Activated CD8-positive, alpha-beta memory T cell treated with anti-CD3 and anti-CD28 coated beads, Interleukin-2, amount 50 U/mL, for 48 hours (primary cell): ENCODE measurements at regions not wholly inside any gene's neighbourhood (a gene's known extent, or its start where the extent isn't known, plus 50 kb on each side); places are given as distances from the start of the nearest gene placed in this dataset.
"Not testable (repeated sequence)": the region's sequence is repeated elsewhere in the genome, so short reads cannot be mapped to it uniquely, and the experiment has no call there.

Source experiments
- DNase-seq: peaks from one replicate; pipeline ENCODE4 v3.0.0-alpha.2; 2020

DNA sequence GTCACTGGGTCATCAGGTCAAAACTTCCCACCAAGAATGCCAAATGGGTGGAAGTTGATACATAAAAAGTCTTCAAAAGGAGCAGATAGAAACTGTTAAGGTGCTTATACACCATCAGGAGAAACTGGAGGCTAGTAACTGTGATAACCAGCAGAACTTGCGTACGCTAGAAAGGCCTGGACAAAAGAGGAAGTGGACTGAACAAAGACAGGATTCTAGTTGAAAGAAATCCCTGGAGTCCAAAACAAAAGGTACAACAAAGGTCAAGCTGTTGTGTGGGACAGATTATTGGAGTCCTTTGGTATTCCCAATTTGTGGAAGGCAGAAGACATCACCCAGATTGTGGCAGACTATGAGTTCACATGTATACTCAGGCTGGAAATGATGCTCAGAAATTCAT is 215.8 kb upstream of the PBX1 start:
- no peak for DNase-seq

DNA sequence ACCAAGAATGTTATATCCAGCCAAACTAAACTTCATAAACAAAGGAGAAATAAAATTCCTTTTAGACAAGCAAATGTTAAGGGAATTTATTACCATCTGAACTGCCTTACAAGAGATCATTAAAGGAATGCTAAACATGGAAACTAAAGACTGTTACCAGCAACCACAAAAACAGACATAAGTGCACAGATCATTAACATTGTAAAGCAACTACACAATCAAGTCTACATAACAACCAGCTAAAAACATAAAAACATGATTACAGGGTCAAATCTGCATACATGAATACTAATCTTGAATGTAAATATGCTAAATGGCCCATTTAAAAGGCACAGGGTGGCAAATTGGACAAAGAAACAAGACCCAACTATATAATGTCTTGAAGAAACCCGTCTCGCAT is 211.0 kb upstream of the PBX1 start:
- DNase-seq: no peak

DNA sequence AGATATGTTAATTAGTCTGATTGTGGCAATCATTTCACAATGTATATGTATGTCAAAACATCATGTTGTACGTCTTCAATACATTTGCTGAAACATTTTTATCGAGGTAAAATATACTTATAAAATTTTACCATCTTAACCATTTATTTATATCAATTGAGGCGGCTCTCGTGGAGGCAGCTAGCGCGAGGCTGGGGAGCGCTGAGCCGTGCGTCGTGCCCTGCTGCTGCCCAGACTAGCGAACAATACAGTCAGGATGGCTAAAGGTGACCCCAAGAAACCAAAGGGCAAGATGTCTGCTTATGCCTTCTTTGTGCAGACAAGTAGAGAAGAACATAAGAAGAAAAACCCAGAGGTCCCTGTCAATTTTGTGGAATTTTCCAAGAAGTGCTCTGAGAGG is 202.5 kb upstream of the PBX1 start:
- DNase-seq: no peak

DNA sequence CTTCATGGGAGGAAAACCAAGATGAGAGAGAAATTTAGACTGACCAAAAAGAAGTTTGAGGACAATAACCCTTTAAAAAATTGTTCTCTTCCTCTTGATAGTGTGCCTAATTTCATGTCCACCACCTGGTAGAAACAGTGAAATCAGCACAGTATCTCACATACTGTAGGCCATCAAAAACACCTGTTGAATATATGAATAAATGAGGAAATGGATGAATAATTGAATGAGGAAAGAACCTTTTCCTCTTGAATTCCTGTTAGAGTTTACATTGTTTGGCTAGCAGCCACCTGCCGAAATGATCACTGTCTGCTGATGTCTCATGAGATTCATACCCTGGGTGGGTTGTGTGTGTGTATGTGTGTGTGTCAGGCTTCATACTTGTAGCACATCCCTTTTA is 198.7 kb upstream of the PBX1 start:
- DNase-seq: no peak

DNA sequence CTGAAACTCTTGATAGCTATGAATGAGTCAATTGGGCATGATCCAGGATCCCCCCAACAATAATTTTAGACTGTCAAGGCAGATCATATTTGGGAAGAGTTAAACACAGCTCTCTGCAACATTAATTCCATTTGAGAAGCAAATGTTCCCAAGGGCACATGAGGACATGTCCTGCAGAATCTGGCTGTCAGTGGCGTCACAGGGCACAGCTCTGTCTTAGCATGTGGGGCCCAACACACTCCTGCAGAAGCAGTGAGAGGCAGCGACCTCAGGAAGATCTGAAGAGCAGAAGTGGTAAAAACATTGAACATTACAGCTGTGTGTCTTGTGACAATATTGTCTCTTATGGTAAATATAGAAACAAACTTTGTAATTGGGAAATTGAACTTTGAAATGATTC is 197.1 kb upstream of the PBX1 start:
- no peak for DNase-seq

DNA sequence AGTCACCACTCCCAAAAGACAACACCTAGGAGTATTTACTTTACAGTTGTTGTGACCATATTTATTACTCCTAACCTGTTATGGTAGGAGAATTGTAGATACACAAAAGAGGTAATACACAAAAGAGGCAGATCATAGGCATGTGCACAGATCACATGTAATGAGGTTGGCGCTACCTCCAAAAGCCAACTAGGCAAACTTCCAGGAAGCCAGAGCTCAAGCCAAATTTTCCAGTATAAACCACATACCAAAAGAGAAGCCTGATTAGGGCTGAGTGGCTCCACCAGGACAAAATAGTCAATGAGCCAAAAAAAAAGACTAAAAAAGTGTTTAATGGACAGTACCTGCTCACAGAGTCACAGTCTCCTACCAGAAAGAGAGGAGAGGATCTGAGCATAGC is 195.0 kb upstream of the PBX1 start:
- no peak for DNase-seq

DNA sequence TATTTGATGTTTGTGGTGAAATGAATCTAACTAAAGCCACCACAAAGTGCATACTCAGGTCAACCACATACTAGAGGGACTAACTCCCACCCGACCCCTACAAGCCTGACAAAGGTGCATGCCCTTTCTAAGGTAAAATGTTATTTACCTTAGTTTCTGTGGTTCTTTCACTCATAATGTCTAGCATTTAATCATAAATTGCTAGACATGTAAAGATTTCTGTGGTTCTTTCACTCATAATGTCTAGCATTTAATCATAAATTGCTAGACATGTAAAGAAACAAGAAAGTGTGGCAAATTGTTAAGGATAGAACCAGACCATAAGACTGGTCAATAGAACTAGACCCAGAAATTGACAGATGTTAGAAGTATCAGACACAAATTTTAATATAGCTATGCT is 193.0 kb upstream of the PBX1 start:
- DNase-seq: no peak

DNA sequence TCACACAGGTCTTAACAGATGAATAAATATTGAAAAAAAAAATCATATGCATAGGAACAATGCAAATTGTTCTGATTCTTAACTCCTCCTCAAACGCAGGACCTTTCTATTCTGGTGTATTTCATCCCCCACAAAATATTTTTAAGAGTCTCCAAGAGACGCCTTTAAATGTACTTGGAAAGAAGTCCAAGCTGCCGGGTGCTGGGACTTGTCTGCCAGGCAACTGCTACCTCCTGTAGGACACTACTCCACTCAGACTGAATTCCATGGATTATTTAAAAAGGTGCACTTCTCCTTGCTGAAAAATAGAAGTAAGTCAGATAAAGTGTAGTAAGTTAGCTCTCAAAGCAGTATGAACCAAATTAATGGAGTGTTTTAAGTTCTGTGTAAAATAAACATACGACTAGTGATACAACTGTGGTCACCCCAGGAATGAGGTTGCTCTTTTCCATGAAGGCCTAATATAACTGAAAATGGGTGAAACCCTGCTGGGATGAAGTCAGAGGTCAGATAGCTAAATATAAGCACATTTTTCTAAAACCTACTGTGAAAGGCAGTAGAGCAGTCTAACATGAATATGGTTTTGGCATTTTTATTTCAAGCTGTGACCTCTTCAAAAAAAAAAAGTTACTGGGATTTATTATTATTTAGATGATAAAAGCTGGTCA is 189.2 kb upstream of the PBX1 start:
- DNase-seq: no peak

DNA sequence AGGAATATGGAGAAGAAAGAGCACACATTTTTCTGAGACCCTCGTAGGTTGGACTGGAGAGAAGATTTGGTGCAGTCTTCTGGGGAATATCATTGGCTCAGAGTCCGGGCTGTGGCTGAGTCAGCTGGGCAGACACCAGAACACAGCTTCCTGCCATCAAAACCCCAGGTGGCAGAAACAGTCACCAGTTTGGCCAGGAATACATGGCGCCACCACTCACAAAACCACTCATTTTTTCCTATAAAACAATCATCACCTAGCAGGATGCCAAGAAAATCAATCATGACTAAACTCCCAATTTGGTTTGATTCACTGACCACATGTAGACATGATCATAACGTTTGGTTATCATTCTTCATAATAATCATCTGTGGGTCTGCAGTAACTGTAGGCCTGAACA is 178.1 kb upstream of the PBX1 start:
- DNase-seq: no peak

DNA sequence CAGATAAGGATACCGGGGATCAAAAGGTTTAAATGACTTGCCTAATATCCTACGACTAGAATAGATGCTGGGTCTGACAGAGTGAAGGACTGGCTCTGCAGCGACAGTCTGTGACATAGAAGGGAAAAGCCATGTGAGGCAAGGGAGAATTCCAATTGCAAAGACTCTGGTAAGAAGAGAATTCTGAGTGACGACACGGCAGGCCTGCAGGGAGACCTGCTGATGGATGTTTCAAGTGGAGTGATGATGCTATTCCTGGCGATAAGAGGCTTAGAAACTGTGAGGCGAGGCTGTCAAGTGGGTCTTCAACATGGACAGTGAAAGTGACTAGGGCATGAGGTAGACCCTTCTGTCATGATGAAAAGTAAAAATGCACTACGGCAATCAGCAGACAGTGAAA is 176.6 kb upstream of the PBX1 start:
- no peak for DNase-seq

DNA sequence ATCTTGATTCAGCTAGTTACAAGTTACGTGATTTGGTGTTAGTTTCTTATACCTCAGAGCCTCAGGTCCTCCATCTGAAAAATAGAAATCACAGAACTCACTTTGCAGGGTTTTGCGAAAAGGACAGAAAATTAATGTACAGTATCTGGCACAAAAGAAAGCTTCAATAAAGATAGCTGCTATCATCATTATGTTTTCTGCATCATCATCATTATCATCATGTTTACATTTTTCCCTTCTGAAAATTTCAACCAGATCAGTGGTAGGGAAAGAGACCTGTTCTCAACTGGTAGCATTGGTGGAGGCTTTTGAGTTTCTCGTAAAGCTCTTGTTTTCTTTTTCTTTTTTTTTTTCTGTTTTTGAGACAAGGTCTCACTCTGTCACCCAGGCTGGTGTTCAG is 174.7 kb upstream of the PBX1 start:
- DNase-seq: no peak

DNA sequence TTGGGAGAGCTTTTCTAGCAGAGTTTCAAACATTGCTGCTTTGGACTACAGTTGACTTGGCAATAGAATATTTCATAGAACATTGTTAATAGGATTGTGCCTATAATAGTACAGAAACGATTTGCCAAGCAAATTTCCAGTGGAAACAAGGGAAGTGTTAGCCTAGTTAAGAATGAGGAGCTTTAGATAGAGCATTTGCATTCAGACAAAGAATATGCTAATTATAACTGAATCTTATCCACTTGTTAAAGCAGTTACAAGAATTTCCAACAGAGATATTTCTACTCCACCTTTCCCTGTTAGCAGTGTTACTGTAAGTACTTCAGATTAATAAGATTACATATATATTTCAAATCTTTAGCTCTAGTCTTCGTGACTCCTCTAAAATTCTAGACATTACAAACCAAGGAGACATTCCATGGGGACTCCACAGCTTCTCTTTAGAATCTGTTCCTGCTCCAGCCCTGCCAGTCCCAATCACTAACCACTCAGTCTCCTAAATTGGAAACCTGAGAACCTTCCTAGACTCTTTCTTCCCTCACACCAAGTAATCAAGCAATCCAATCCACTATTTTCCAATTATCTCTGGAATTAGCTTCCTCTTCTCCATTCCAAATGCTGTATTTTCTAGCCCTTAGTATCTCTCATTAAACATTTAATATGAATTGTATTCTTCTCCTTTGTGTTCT is 141.8 kb upstream of the PBX1 start:
- no peak for DNase-seq

DNA sequence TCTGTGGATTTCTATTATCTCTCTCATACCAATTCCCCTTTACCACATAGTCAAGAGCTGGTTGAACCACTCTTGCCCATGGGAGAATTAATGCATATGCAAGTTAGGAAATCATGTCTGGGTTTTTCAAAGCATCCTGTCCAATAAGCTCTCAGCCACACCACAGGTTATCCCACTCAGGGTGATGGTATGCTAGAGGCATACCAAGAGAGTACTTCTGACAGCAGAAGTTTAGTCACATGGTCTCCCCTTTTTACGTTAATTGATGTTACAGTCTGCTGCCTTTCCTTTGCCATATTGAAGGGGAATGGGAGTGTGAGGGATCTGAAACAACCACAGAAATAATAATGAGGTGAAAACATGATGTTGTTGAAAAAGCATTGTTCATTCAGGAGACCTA is 135.8 kb upstream of the PBX1 start:
- DNase-seq: no peak

DNA sequence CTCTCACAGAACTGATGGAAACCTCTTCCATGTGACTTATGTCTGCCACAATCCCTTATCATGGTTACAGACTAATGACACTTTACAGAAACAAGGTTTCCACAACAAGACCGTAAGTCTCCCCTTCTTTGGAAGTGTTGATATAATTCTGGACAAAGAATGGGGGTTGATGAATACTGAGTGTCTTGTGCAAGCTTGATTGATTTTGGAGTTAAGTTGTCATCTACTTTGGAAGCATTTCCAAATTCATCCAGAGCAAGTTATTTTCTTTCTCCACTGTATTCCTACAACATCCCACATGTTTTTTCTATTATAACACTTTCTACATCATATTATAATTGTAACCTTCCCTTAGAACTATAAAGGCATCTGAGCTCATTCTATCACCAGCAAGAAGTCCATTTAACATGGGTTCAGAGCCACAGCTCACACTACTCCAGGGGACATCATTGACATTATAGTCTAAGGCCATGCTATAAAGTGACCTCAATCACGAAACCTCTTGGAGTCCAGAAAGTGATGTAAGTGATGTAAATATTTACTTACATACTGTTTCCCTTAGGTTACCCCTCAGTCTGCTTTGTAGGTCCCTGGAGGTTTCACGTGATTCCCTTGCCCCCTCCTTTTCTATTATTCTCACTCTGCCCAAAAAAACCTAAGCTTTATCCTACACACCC is 125.7 kb upstream of the PBX1 start:
- DNase-seq: no peak

DNA sequence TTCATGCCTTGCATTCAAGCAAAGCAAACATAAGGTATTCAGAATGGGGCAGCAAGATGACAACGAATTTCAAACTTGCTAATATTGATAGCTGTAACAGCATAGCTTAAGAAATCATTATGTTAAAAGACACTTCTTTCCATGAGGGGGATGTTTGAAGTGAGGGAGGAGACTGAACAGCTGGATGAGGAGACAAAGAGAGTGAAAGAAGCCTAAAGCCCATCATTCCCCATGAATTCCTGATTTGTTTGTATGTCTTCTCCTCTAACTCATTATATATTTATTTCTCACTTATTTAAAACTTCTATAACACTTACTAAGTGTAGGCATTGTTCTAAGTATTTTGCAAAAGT is 125.2 kb upstream of the PBX1 start:
- no peak for DNase-seq

DNA sequence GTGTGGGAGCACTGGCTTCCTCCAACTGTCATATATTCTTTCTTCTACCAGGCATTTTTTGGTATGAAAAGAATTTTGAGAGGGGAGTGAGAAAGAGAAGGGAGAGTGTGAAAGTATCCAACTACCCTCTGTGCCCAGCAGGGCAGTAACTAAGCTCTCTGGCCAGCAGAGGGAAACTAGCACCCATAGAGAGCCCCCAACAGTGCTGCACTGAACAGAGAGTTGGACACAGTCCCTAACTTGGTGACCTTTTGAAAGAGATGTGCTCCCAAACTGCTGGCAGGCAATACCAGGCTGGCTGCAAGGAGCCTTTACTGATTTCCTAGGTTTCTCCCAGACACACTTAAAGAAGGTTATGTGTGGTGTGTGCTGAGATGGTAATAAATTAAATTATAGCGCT is 118.8 kb upstream of the PBX1 start:
- no peak for DNase-seq

DNA sequence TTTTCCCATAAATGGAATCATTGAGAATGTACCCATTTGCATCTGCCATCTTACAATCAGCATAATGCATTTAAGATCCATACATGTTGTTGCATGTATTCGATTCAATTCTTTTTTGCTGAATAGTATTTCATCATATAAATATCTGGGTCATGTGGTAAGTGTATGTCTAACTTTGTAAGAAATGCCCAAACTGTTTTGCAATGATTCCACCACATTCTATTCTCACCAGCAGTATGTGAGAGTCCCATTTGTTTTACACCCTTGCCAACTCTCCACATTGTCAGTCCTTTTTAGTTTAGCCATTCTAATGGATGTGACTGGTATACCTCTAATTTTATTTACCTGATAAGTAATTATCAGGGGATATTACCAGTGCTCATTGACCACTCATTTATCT is 115.8 kb upstream of the PBX1 start:
- no peak for DNase-seq

DNA sequence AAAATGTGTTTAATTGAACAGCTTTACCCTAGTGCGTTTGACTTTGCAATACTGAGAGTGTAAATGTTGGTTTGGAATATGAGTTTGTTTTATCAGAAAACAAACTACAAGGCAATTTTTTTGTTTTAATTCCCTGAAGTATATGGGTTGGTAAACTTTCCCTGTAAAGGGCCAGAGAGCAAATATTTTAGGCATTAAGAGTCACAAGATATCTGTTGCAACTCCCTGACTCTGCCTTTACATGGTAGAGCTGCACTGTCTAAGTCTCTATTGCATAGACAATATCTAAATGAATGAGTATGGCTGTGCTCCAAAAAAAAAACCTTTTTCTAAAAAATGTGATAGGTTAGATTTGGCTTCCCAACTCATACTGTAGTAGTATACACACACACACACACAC is 115.1 kb upstream of the PBX1 start:
- no peak for DNase-seq

DNA sequence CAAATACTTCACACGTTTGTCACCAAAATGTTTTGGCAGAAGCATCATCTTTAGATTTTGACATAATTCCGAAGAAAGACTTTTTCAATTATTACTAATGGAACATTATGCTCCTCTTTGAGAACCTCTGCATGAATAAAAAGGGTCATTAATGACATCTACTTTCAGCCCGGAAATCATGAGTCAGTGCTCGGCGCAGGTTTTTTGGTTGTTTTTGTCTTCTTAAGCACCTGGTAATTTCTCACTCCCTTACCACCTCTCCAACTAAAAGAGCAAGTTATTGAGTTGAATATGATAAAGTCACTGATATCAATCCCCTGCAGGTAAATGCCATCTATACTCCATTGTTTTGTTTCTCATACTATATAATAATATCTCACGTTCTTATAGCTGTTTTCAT is 113.0 kb upstream of the PBX1 start:
- DNase-seq: no peak

DNA sequence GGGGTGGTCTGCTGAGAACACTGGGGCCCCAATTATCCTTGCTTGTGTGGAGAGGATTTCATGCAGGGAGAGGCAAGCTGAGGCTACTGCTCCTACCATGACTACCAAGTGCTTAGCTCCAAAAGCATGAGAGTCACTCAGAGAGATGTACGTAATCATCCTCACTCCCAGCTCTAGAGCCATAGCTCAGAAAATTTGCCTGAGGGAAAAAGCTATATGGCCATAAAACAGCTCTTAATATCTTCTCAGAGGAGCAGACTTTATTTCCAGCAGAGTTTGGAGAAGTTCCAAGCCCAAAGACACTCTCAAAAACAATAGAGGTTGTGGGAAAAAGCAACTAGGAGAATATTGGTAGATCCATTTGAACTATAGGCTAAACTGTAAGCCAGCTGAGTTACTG is 106.4 kb upstream of the PBX1 start:
- no peak for DNase-seq

DNA sequence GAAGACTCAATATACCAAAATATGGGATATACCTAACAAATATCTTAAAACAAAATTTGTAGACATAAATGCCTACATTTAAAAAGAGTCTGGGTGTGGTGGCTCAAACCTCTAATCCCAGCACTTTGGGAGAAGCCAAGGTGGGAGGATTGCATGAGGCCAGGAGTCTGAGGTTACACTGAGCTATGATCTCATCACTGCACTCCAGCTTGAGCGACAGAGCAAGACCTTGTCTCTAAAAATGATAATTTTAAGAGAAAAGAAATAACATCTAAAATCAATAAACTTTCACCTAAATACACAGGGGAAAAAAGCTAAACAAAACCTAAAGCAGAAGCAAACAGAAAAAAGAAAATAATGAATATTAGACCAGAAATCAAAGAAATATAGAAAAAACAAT is 102.7 kb upstream of the PBX1 start:
- no peak for DNase-seq

DNA sequence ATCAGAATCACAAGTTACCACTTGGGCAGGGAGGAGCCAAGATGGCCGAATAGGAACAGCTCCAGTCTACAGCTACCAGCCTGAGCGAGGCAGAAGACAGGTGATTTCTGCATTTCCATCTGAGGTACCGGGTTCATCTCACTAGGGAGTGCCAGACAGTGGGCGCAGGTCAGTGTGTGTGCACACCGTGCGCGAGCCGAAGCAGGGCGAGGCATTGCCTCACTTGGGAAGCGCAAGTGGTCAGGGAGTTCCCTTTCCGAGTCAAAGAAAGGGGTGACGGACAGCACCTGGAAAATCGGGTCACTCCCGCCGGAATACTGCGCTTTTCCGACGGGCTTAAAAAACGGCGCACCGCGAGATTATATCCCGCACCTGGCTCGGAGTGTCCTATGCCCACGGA is 99.8 kb upstream of the PBX1 start:
- DNase-seq: not testable (repeated sequence)

DNA sequence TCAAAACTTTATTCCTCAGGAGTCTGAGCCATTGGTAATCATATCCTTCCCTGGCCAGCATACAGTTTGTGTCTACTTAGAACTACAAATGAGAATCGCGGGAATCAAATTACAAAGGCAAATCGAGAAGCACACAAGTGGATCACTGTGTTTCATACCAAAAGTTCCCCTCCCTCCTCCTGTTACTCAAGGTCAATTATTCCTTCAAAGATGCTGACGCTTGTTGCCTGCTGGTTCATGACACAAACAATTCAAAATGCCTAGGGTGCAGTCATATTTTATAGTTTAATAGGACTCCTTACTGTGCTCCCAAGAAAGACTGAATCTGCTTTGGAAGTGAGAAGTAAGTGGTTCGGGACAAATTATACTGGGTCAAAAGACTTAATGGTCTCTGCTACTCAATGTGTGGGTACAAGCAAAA is 93.0 kb upstream of the PBX1 start:
- DNase-seq: no peak

DNA sequence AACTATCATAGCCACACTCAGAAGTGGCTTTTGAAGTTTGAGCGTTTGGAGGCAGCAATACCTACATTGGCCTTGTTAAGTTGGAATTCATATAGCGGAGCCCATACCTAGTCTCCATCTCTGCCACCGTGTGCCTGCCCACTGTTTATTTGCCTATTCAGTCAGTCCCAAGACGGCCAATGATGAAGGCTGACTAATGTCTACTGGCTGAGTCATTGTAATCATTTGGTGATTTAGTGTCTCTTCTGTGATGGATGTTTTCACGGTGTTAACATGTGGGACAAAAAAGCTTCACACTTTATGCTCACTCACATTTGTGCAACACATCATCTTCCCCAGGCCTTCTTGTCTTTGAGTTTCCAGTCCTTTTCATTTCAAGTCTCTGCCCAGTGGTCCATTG is 92.6 kb upstream of the PBX1 start:
- DNase-seq: no peak

DNA sequence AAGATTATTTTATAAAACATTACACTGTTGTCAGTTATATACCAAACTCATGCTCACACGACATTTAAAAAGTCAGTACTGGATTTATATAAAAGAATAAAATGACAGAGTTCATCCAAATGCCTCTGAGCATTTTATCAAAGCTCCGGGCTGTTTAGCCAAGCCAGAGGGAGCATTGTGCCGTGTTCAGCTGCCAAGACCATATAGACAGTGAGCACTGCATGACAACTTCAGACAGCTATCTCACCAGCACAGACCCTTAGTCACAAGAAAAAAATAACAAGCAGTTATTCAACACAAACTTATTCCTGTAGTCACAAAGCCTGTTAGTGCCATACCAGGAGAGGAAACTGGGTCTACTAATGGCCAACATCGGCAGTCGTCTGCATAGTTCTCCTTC is 88.0 kb upstream of the PBX1 start:
- DNase-seq: no peak
